Heart left ventricle (tissue), 13 donors: ENCODE measurements at regions not wholly inside any gene's neighbourhood (a gene's known extent, or its start where the extent isn't known, plus 50 kb on each side); places are given as distances from the start of the nearest gene placed in this dataset.

ENCODE experiments used
- POLR2A ChIP-seq, 2 donors: fragments of 450-650 bp; IDR thresholded peaks; one replicate each; pipeline ENCODE4 v1.6.1; 2017; ENCODE audit warnings: antibody characterized with exemption in 2 of 2, mild to moderate bottlenecking in 2 of 2, moderate library complexity in 2 of 2
- TF ChIP-seq, protein P1 (sequence below), 12 donors: fragments of 200-600 bp; sonication (generic) in 4 of 12; IDR thresholded peaks; one replicate each; pipeline versions ENCODE4 v1.5.0 to v1.8.0; 2018 to 2022; ENCODE audit warnings: antibody characterized with exemption in 12 of 12, mild to moderate bottlenecking in 5 of 12
- donor health status: ischemic (EF 13 %, LVEDD 7.1; RV severe dilation, severe dysfunction).
- donor health status: DM: no; HTN: yes; CAD: no.
- donor health status: DM: no; HTN: no; CAD: no.
- donor health status: ischemic (EF 25% LVEDD 6.9; RV normal size, moderate dysfunction).
- donor health status: ischemic (EF 25% LVEDD 5.7; RV mildly dilated, moderate dysfunction).
- donor health status: ischemic (EF 35%, LVEDD 5.7; RV mildly dilated, moderate dysfunction).
- donor health status: nonischemic (EF 11% LVEDD 7.7; RV severe dilation, severe dysfunction).
- donor health status: DM: yes; HTN: yes; CAD: no.
- donor health status: PGD.
- donor health status: ischemic (EF 29% LVEDD 5.4; RV normal size, mild dysfunction).
- donor health status: nonischemic (EF 23%, LVEDD 6.1; RV moderate dilation, normal function).

DNA sequence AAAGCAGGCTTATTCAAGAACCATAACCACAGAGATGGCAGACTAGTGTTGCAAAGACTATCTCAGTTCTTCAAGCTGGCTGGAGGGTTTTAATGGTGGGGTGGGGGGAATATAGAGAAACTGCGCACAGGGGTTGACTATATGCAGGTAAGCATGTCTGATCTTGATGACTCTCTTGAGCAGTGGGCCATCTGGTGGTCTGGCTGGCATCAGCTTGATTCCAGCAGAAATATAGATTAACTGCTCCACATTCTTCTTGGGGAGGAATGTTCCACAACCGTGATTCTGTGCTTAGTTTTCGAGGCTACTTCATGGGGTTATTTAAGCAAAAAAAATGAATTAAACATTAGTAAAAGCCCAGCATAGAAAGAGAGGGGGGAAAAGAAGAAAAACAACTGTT, 158.8 kb upstream of the PGR start:
- TF ChIP-seq, protein P1, sequence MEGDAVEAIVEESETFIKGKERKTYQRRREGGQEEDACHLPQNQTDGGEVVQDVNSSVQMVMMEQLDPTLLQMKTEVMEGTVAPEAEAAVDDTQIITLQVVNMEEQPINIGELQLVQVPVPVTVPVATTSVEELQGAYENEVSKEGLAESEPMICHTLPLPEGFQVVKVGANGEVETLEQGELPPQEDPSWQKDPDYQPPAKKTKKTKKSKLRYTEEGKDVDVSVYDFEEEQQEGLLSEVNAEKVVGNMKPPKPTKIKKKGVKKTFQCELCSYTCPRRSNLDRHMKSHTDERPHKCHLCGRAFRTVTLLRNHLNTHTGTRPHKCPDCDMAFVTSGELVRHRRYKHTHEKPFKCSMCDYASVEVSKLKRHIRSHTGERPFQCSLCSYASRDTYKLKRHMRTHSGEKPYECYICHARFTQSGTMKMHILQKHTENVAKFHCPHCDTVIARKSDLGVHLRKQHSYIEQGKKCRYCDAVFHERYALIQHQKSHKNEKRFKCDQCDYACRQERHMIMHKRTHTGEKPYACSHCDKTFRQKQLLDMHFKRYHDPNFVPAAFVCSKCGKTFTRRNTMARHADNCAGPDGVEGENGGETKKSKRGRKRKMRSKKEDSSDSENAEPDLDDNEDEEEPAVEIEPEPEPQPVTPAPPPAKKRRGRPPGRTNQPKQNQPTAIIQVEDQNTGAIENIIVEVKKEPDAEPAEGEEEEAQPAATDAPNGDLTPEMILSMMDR (IDR thresholded peaks at IDR 0.05) = no peak
- no peak for TF ChIP-seq POLR2A (IDR thresholded peaks at IDR 0.05)
